IPS-18c (cell line): ENCODE measurements at regions not wholly inside any gene's neighbourhood (a gene's known extent, or its start where the extent isn't known, plus 50 kb on each side); places are given as distances from the start of the nearest gene placed in this dataset.
"Not testable (repeated sequence)": the region's sequence is repeated elsewhere in the genome, so short reads cannot be mapped to it uniquely, and the experiment has no call there.

ENCODE experiments used
- H3K4me3 ChIP-seq: 2 replicates; pipeline ENCODE4 v1.7.0; 2013; ENCODE audit warnings: low read depth, mild to moderate bottlenecking, low read length, moderate library complexity; ENCODE audit not compliant: insufficient read depth
- H3K9me3 ChIP-seq: one replicate; pipeline ENCODE4 v1.6.1; 2013; ENCODE audit warnings: mild to moderate bottlenecking, low read length, moderate library complexity; ENCODE audit not compliant: control insufficient read depth, insufficient read depth

DNA sequence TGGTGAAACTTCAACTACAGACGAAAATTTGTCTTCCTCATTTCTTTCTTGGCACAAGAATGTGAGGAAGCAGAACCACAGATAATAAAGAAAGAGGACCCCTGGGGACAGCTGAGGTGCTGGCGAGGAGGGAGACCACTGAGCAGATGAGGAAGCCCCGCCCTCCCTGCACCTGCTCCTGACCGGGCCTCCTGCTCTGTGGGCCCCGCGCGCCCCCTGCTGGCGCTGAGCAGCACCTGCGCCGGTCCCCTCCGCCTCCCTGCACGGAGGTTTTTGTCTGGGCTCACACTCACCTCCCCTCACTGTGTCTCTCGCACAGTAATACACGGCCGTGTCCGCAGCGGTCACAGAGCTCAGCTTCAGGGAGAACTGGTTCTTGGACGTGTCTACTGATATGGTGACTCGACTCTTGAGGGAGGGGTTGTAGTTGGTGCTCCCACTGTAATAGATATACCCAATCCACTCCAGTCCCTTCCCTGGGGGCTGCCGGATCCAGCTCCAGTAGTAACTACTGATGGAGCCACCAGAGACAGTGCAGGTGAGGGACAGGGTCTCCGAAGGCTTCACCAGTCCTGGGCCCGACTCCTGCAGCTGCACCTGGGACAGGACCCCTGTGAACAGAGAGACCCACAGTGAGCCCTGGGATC, 1100.7 kb downstream of the TMEM121 start:
- H3K4me3 ChIP-seq: not testable (repeated sequence)

DNA sequence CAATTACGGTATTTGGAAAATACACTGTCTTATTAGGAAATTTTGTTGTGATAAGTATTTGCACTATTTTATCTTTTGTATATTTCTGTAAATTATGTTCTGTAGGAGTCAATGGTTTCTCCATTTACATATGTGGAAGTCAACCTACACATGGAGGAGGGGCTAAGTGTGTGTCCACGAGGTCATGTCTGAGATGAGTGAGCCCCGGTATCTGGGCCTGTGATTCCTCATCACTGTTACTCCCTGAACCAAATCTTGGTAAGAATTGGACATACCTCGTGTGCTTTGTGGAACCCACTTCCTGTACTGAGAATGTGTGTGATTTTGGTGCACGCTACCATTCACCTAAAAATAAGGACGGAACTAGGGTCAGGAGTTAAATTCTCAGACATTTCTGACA, 1105.5 kb downstream of the TMEM121 start:
- Histone ChIP-seq H3K9me3 (peaks cover 6% of the 10 kb centered on the region), H3K4me3 (no peak overlapping the region)

More for the DNA sequence above, 1100.7 kb downstream of the TMEM121 start:
- H3K9me3 ChIP-seq: peaks cover 28% of the 10 kb centered on the region

DNA sequence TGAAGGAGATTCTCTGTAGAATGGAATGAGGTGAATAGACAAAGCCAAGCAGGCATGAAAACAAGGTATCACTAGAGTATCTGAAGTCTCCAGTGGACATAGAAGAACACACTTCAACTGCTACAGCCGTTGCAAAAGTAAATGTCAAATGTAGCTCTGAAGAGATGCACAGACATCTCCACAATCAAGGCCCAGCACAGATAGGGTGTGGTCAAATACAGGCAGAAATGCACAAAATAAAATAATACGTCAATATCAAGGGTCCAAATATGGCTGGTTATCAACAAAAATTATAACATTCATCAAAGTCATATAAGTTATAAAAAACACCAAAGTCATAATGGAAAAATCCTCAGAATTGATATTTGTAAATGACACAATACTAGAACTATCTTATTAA, 1107.3 kb downstream of the TMEM121 start:
- no peak overlapping the region for H3K4me3 ChIP-seq
- H3K9me3 ChIP-seq: peaks cover 4% of the 10 kb centered on the region

DNA sequence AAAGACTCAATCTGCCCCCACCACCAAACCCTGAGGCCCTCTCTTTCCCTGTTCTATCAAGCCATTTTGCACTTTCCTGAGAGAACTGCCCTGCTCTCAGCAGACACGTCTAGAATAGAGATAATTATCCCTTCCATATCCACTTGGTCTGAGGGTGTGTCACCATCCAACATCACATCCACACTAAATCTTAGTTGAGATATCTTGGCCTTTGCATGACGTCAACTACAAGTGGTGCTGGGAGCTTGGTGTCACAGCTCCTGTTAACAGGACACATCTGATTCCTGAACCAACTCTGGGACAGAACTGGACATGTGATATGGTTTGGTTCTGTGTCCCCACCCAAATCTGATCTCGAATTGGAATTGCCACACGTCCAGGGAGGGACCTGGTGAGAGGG, 1109.2 kb downstream of the TMEM121 start:
- no peak overlapping the region for H3K4me3 ChIP-seq
- peaks cover 2% of the 10 kb centered on the region for H3K9me3 ChIP-seq

DNA sequence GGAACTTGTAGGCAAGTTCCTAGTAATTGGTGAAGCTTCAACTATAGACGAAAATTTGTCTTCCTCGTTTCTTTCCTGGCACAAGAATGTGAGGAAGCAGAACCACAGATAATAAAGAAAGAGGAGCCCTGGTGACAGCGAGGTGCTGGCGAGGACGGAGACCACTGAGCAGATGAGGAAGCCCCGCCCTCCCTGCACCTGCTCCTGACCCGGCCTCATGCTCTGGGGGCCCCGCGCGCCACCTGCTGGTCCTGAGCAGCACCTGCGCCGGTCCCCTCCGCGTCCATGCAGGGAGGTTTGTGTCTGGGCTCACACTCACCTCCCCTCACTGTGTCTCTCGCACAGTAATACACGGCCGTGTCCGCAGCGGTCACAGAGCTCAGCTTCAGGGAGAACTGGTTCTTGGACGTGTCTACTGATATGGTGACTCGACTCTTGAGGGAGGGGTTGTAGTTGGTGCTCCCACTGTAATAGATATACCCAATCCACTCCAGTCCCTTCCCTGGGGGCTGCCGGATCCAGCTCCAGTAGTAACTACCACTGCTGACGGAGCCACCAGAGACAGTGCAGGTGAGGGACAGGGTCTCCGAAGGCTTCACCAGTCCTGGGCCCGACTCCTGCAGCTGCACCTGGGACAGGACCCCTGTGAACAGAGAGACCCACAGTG, 1112.5 kb downstream of the TMEM121 start:
- H3K4me3 ChIP-seq, H3K9me3 ChIP-seq: not testable (repeated sequence)

DNA sequence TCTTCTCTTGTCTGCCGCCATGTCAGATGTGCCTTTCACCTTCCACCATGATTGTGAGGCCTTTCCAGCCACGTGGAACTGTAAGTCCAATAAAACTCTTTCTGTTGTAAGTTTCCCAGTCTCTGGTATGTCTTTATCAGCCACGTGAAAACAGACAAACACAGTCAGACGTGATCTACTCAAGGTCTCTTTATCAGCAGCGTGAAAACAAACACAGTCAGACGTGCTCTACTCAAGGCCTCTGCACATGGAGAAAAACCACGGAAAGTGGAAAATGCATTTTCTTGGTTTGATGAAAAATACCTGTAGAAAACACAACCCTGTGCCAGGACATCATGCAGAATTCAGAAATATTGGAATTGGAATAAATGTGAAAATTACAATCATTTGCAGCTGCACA, 1115.7 kb downstream of the TMEM121 start:
- Histone ChIP-seq H3K4me3 (no peak overlapping the region), H3K9me3 (peaks cover 9% of the 10 kb centered on the region)

DNA sequence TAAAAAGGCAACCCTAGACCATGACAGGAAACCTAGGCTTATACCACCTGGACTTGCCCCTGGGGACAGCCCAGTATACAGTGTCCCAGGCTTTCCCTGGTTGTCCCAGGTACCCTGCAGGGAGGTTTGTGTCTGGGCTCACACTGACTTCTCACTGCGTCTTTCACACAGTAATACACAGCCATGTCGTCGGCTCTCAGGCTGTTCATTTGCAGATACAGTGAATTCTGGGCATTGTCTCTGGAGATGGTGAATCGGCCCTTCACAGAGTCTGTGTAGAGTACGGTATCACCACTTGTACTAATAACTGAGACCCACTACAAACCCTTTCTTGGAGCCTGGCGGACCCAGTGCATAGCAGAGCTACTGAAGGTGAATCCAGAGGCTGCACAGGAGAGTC, 1116.6 kb downstream of the TMEM121 start:
- H3K9me3 ChIP-seq: not testable (repeated sequence)

DNA sequence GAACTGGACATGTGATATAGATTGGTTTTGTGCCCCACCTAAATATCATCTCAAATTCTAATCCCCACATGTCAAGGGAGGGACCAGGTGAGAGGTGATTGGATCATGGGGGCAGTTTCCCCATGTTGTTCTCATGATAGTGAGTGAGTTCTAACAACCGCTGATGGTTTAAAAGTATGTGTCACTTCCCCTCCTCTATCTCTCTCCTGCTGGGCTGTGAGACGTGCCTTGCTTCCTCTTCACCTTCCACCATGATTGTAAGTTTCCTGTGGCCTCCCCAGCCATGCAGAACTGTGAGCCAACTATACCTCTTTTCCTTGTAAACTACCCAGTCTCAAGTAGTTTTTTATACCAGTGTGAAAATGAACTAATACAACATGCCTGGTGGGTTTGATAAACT, 1122.5 kb downstream of the TMEM121 start:
- not testable (repeated sequence) for H3K4me3 ChIP-seq
- H3K9me3 ChIP-seq: peaks cover 13% of the 10 kb centered on the region

More for the DNA sequence above, 1116.6 kb downstream of the TMEM121 start:
- not testable (repeated sequence) for H3K4me3 ChIP-seq

DNA sequence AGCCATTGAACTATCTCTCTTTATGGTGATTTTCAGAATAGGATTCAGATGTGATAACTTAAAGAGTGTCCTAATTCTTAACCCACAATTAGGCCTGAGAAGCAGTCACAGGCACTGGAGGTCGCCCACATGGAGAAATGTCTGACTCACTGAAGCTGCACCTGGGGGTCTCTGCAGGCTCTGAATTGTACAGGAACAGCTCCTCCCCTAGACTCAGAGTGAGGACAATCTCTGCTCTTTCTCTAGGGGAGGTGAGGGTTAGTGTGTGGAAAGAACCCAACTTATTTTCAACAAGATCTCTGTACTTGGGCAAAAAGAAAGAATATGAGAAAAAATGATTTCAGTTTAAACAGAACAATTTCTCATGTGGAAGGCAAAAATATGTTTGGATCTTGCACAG, 1124.6 kb downstream of the TMEM121 start:
- Histone ChIP-seq H3K9me3 (peaks cover 9% of the 10 kb centered on the region), H3K4me3 (no peak overlapping the region)

DNA sequence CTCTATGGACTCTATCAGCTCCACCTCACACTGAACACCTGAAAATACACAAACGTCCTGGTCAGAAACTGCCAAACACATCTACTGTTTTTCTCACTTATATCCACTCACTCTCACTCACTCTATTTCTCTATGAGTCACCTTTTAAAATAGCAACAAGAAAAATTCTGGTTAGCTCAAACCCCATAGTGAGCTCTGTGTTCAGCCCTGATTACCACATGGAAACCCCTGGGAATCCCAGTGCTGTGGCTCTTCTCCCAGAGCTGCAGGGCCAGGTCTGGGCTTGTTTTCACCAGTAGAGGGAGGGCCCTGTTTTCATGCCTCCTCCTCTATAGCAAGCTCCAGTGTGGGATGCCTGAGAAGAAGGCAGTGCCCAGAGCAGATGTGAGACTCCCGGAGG, 1126.1 kb downstream of the TMEM121 start:
- H3K9me3 ChIP-seq: peaks cover 9% of the 10 kb centered on the region
- no peak overlapping the region for H3K4me3 ChIP-seq

DNA sequence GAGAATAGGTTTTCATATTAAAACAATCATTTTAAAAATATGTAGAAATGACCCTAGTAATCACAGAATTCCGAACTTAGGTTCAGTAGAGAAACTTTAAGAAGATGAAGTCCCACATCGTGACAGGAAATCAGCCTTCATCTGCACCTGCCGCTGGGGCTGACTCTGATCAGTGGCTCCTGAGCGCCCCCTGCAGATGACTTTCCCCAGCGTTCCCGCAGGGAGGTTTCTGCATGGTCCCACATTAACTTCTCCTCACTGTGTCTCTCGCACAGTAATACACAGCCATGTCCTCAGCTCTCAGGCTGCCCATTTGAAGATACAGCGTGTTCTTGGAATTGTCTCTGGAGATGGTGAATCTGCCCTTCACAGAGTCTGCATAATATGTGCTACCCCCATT, 1131.1 kb downstream of the TMEM121 start:
- Histone ChIP-seq H3K9me3 (peaks cover 8% of the 10 kb centered on the region), H3K4me3 (no peak overlapping the region; the same call in 1 of the 2 replicates)

DNA sequence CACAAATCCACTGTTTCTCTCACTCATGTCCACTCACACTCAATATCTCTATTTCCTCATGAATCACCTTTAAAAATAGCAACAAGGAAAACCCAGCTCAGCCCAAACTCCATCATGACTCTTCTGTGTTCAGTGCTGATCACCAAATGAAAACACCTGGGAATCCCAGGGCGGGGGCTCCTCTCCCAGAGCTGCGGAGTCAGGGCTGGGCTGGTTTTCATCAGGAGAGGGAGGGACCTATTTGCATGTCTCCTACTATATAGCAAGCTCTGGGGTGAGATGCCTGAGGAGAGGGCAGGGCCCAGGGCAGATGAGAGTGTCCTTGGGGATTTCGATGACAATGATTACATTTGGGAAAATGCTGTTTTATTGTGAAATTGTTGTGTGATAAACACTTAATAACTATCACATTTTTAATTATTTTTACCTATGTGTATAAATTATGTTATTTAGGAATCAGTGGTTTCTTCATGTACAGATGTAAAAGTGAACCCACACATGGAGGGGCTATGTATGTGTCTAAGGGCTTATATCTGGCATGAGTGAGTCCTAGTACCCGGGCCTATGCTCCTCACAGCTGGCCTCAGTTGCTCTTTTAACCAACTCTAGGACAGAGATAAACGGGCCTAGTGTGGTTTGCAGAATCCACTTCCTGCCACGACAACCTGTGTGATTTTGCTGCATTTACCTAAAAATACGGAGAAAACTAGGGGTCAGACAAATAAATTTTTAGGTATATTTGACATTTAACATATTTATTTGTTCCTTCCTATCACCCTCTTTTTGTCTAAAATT, 1131.9 kb downstream of the TMEM121 start:
- H3K9me3 ChIP-seq, H3K4me3 ChIP-seq: not testable (repeated sequence)

DNA sequence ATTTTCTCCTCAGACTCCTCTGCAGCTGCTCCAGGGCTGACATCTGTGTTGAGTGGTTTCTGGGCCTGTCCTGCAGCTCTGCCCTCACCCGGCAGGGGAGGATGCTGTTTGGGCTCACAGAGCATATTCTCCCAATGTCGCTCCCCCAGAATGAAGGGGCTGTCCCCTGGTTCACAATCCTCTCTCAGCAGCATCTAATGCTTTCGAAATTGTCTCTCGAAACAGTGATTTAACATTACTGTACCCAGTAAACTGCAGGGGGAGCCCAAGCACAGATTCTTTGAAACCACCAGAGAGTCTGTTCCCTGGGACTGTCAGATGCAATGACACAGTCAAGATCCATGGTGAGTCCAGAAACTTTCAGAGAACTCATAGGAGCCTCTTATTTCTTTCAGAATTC, 1135.2 kb downstream of the TMEM121 start:
- peaks cover 17% of the 10 kb centered on the region for H3K9me3 ChIP-seq
- H3K4me3 ChIP-seq: not testable (repeated sequence)

DNA sequence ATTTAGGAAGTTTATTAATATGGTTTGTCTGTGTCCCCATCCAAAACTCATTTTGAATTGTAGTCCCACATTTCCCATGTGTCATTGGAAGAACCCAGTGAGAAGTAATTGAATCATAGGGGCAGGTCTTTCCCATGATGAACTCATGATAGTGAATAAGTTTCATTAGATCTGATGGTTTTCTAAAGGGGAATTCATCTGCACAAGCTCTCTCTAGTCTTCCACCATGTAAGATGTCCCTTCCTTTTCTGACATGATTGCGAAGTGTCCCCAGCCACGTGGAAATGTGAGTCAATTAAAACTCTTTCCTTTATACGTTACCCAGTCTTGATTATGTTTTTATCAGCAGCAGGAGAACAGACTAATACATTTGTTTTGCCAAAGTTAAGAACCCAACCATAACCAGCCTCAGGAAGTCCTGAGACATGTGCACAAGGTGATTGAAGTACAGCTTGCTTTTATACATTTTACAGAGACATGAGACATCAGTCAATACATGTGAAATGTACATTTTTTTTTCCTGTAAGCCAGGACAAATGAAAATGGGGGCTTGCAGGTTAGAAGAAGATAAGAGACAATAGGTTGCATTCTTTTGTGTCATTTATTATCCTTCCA, 1136.7 kb downstream of the TMEM121 start:
- Histone ChIP-seq H3K4me3 (no peak overlapping the region), H3K9me3 (peaks cover 18% of the 10 kb centered on the region)

DNA sequence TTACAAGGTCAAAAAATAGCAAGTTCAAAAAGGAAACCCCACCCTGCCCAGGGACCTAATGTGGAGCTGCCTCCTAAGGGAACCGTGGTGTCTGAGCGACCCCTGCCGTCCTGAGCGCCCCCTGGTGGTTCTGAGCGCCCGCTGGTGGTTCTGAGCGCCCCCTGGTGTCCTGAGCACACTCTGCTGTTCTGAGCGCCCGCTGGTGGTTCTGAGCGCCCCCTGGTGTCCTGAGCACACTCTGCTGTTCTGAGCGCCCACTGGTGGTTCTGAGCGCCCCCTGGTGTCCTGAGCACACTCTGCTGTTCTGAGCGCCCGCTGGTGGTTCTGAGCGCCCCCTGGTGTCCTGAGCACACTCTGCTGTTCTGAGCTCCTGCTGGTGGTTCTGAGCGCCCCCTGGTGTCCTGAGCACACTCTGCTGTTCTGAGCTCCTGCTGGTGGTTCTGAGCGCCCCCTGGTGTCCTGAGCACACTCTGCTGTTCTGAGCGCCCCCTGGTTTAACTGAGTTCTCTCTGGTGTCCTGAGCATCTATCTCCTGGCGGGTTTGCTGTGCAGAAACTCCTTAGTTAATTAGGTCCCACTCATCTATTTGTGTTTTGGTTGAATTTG, 1137.5 kb downstream of the TMEM121 start:
- H3K9me3 ChIP-seq: peaks cover 18% of the 10 kb centered on the region
- H3K4me3 ChIP-seq: not testable (repeated sequence)

DNA sequence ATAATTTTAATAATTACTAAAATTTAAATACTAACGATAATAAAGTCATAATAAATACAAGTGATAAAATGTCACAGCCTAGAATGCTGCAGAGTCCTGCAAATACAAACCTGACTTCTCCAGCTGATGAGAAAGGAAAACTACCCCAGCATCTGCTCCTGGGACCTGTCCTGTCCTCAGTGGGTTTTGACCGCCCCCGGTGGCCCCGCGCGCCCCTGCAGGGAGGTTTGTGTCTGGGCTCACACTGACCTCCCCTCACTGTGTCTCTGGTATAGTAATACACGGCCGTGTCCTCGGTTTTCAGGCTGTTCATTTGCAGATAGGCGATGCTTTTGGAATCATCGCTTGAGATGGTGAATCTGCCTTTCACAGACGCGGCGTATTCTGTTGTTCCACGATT, 1139.4 kb downstream of the TMEM121 start:
- Histone ChIP-seq H3K9me3 (peaks cover 17% of the 10 kb centered on the region), H3K4me3 (no peak overlapping the region)

DNA sequence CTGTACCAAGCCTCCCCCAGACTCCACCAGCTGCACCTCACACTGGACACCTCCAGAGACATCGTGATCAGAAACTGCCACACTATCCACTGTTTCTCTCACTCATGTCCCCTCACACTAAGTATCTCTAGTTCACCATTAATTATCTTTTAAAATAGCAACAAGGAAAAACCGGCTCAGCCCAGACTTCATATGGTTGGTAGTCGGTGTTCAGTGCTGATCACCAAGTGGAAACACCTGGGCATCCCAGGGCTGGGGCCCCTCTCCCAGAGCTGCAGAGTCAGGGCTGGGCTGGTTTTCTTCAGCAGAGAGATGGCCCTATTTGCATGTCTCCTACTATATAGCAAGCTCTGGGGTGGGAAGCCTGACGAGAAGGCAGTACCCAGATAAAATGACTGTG, 1140.0 kb downstream of the TMEM121 start:
- no peak overlapping the region for H3K4me3 ChIP-seq
- H3K9me3 ChIP-seq: peaks cover 14% of the 10 kb centered on the region
